ENCODE measurements at regions not wholly inside any gene's neighbourhood (a gene's known extent, or its start where the extent isn't known, plus 50 kb on each side); places are given as distances from the start of the nearest gene placed in this dataset.
A peak's percentile ranks its signal among the peaks of the same experiment; 100 is the strongest.

DNA sequence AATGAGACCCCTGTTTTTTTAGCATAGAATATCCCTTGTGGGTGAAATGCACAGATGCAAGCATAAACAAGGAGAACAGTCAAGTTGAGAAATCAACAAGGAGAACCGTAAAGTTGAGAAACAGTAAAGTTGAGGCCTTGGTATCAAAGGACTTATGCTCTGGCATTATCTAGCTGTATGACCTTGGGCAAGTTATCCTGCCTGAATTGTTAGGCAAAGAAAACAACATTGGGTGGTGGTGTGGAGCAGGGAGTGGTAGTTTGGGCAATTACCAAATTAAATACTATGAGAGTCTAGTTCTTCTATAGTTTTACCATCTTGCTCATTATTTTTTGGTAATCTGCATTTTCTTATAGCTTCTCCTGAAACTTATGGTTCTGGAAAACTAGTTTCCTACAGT, 573.4 kb upstream of the ARPP21 start (continued):
- no peak for TF ChIP-seq ATF7 (IDR thresholded peaks at IDR 0.05; ENCODE audit: low read depth)
- no peak for TF ChIP-seq GATAD2B (conservative IDR thresholded peaks at IDR 0.05; ENCODE audit: low read depth)
- TF ChIP-seq, protein P1, sequence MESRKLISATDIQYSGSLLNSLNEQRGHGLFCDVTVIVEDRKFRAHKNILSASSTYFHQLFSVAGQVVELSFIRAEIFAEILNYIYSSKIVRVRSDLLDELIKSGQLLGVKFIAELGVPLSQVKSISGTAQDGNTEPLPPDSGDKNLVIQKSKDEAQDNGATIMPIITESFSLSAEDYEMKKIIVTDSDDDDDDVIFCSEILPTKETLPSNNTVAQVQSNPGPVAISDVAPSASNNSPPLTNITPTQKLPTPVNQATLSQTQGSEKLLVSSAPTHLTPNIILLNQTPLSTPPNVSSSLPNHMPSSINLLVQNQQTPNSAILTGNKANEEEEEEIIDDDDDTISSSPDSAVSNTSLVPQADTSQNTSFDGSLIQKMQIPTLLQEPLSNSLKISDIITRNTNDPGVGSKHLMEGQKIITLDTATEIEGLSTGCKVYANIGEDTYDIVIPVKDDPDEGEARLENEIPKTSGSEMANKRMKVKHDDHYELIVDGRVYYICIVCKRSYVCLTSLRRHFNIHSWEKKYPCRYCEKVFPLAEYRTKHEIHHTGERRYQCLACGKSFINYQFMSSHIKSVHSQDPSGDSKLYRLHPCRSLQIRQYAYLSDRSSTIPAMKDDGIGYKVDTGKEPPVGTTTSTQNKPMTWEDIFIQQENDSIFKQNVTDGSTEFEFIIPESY (IDR thresholded peaks at IDR 0.05): no peak

DNA sequence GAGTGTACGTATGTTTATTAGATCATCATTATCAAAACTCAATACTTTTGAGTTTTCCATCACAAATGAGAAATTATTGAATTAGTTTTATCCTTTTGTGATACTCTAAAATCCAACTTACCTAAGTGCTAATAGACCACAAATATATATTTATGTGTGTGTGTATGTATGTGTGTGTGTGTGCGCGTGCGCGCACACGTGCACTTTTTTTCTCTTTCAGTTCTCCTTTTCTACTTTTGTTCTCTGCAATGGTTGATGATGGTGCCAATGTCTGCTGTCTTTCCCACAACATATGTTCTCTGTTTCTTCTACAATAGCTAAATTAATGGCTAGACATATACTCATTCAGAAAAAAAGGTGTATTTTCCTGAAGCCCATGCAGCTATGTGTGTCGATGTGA, 571.6 kb upstream of the ARPP21 start:
- DNase-seq (ENCODE audit: low read depth, low spot score) (no peak), FAIRE-seq (no peak), ATAC-seq (no peak)
- TF ChIP-seq BHLHE40 (IDR thresholded peaks at IDR 0.05; ENCODE audit: borderline replicate concordance in 1 of 2, low read depth in 2 of 2, low read length in 1 of 2): peak; percentile 21 to 50; a peak in 2 of 4 replicates
- TF ChIP-seq SMC3 (IDR thresholded peaks at IDR 0.05; ENCODE audit: borderline replicate concordance, low read length): no peak
- TF ChIP-seq, protein P1 (IDR thresholded peaks at IDR 0.05): 0 out of 2 replicates have a peak, but pooled peaks have one; percentile 24
- TF ChIP-seq SPI1 (IDR thresholded peaks at IDR 0.05; ENCODE audit: borderline replicate concordance, insufficient read depth, low read depth, low read length): peak; percentile 17; the same call in 1 of the 2 replicates
- Histone ChIP-seq H3K79me2 (ENCODE audit: control insufficient read depth, insufficient read depth, low read length) (no peaks in the 10 kb centered on the region), H3K4me2 (ENCODE audit: control insufficient read depth, insufficient read depth) (no peak overlapping the region), H4K20me1 (ENCODE audit: control insufficient read depth, insufficient read depth) (no peaks in the 10 kb centered on the region), H3K4me3 (no peak overlapping the region), H3K9ac (ENCODE audit: control insufficient read depth, insufficient read depth, low read length) (no peak overlapping the region), H3K27me3 (replicated peaks in 1 of 2; ENCODE audit: control insufficient read depth in 2 of 2, insufficient read depth in 2 of 2, low read length in 1 of 2) (no peaks in the 10 kb centered on the region), H3K36me3 (ENCODE audit: control insufficient read depth in 2 of 2, insufficient read depth in 2 of 2, low read length in 1 of 2) (no peaks in the 10 kb centered on the region), H3K27ac (ENCODE audit: control insufficient read depth, insufficient read depth) (no peak overlapping the region), H3K9me3 (replicated peaks; ENCODE audit: control insufficient read depth, insufficient read depth, low read length) (no peaks in the 10 kb centered on the region), H2AFZ (ENCODE audit: control insufficient read depth, low read depth, low read length) (no peak overlapping the region), H3K4me1 (ENCODE audit: control insufficient read depth, insufficient read depth, low read length) (no peaks in the 10 kb centered on the region)
- BruUV-seq (replicated peaks): no TSS peak
- ChIA-PET POLR2A (interaction anchor here (0.7 kb wide), 1 partner anchor 579 kb away, joined by 3 read pairs; no protein-coding TSS in a partner anchor), CTCF (no interaction called here), RAD21 (ENCODE audit: unreplicated experiment) (no interaction called here), SMC1A (ENCODE audit: uncharacterized antibody, unreplicated experiment) (interaction anchor here (0.6 kb wide), 1 partner anchor 46 kb away, joined by 5 read pairs; no protein-coding TSS in a partner anchor)
- whole genome bisulfite sequencing (ENCODE audit: insufficient coverage, insufficient replicate concordance, low lambda C conversion rate, missing lambda C conversion rate): 76% methylated on average over 7 of the region's 7 CpGs
- intact Hi-C loops (cut with micrococcal nuclease; ENCODE audit: unreplicated experiment) (no loop called here), in situ Hi-C loops (cut with MboI) (no loop called here)
